Parathyroid adenoma (tissue), 2 donors: ENCODE measurements at regions not wholly inside any gene's neighbourhood (a gene's known extent, or its start where the extent isn't known, plus 50 kb on each side); places are given as distances from the start of the nearest gene placed in this dataset.

Experiments
- H2AFZ ChIP-seq: fragments of 300-600 bp; sonication (generic); one replicate; pipeline ENCODE4 v1.7.0; 2017; ENCODE audit warnings: antibody characterized with exemption, mild to moderate bottlenecking
- H3K27ac ChIP-seq: fragments of 300-600 bp; sonication (generic); one replicate; pipeline ENCODE4 v1.7.0; 2017
- H3K27me3 ChIP-seq: fragments of 300-600 bp; sonication (generic); one replicate; pipeline ENCODE4 v1.7.0; 2017; ENCODE audit warnings: low read length; ENCODE audit not compliant: control insufficient read depth, insufficient read depth
- H3K36me3 ChIP-seq: fragments of 300-600 bp; sonication (generic); one replicate; pipeline ENCODE4 v1.7.0; 2017; ENCODE audit warnings: low read length; ENCODE audit not compliant: control insufficient read depth, insufficient read depth
- H3K4me1 ChIP-seq: fragments of 300-600 bp; sonication (generic); one replicate; pipeline ENCODE4 v1.7.0; 2017; ENCODE audit warnings: control low read depth
- H3K4me2 ChIP-seq: fragments of 300-600 bp; sonication (generic); one replicate; pipeline ENCODE4 v1.7.0; 2017; ENCODE audit warnings: low read length
- H3K4me3 ChIP-seq: fragments of 300-600 bp; sonication (generic); one replicate; pipeline ENCODE4 v1.7.0; 2017; ENCODE audit warnings: low read depth, low read length
- H3K79me2 ChIP-seq: fragments of 300-600 bp; sonication (generic); one replicate; pipeline ENCODE4 v1.7.0; 2017; ENCODE audit warnings: control low read depth
- H3K9ac ChIP-seq: fragments of 300-600 bp; sonication (generic); one replicate; pipeline ENCODE4 v1.7.0; 2017; ENCODE audit warnings: mild to moderate bottlenecking
- H3K9me3 ChIP-seq: fragments of 300-600 bp; sonication (generic); one replicate; pipeline ENCODE4 v1.7.0; 2017; ENCODE audit warnings: low read length; ENCODE audit not compliant: control insufficient read depth
- TF ChIP-seq, protein P1 (sequence below): fragments of 300-600 bp; sonication (generic); IDR thresholded peaks from one replicate; pipeline ENCODE4 v1.7.0; 2017; ENCODE audit warnings: antibody characterized with exemption, mild to moderate bottlenecking
- donor health status: primary hyperparathyroidism.

DNA sequence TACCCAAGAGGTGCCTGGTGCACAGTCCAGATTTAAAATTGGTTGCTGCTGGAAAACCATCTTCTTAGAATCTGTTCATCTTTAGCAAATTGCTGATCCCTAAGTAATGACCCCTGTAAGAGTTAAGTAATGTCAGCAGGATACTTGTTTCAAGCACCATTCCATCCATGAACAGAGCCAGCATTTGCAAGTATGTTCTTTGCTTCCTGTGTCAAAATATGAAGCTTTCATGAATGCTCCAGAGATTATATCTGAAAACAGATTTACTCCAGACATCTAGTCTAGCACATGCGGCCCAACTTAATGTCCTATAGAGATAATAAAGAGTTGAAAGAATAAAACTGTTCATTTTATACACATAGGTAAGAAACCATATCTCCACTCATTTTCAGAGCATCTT is 98.7 kb upstream of the ZNF438 start:
- no peak overlapping the region for H3K4me2 ChIP-seq
- no peak overlapping the region for H3K27ac ChIP-seq
- H3K36me3 ChIP-seq = no peaks in the 10 kb centered on the region
- H3K9ac ChIP-seq = no peak overlapping the region
- H3K27me3 ChIP-seq = no peaks in the 10 kb centered on the region
- TF ChIP-seq, protein P1, sequence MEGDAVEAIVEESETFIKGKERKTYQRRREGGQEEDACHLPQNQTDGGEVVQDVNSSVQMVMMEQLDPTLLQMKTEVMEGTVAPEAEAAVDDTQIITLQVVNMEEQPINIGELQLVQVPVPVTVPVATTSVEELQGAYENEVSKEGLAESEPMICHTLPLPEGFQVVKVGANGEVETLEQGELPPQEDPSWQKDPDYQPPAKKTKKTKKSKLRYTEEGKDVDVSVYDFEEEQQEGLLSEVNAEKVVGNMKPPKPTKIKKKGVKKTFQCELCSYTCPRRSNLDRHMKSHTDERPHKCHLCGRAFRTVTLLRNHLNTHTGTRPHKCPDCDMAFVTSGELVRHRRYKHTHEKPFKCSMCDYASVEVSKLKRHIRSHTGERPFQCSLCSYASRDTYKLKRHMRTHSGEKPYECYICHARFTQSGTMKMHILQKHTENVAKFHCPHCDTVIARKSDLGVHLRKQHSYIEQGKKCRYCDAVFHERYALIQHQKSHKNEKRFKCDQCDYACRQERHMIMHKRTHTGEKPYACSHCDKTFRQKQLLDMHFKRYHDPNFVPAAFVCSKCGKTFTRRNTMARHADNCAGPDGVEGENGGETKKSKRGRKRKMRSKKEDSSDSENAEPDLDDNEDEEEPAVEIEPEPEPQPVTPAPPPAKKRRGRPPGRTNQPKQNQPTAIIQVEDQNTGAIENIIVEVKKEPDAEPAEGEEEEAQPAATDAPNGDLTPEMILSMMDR = no peak
- H3K4me3 ChIP-seq = no peak overlapping the region
- H3K79me2 ChIP-seq = no peaks in the 10 kb centered on the region
- no peak overlapping the region for H2AFZ ChIP-seq
- no peaks in the 10 kb centered on the region for H3K4me1 ChIP-seq
- H3K9me3 ChIP-seq = no peaks in the 10 kb centered on the region

DNA sequence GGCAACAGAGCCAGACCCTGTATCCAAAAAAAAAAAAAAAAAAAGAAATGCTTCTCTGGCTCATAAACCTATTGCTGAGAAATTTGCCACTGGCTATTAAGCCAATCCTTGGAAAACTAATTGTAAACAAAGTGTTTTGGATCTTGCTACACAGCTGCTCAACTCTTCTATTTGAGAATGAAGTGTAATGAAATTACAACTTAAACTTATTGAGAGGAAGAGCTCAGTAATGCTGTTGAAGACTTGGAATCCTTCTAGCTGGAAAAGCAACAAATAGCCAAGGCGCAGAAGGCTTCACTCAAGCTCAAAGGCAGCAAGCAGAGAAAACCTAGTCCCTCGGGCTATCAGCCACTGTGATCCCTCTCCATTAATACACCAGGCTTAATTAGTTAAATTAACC is 99.6 kb upstream of the ZNF438 start:
- Histone ChIP-seq H3K4me1 (no peaks in the 10 kb centered on the region), H3K79me2 (no peaks in the 10 kb centered on the region), H3K27ac (no peak overlapping the region), H2AFZ (no peak overlapping the region), H3K9ac (no peak overlapping the region), H3K4me3 (no peak overlapping the region), H3K4me2 (no peak overlapping the region), H3K36me3 (no peaks in the 10 kb centered on the region), H3K9me3 (no peaks in the 10 kb centered on the region), H3K27me3 (no peaks in the 10 kb centered on the region)
- TF ChIP-seq, protein P1 = no peak

DNA sequence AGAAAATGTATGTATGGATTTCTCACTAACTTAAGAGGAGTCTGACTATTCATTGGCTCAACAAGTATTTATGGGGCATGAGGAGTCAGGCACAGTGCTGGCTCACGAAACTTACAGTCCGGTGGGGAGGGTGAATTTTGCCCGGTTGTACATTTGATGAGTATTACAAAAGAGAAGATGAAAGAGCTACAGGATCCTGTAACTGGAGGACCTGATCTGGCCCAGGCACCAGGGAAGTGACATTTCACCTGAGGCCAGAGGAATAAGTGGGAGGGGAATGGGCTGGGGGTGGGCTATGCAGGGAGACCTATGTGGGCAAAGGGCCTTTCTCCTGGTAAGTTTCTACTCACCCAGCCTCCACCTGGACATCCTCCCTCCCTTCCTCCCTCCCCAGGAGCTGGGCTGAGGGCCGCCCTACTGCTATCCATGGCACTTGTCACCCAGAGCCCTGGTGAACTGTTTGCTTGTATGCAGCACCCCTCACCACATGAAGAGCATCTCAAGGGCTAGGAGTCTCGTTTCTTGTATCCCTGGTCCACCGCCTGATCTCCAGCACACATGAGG is 101.1 kb upstream of the ZNF438 start:
- no peak overlapping the region for H3K27ac ChIP-seq
- no peaks in the 10 kb centered on the region for H3K4me1 ChIP-seq
- TF ChIP-seq, protein P1 = no peak

DNA sequence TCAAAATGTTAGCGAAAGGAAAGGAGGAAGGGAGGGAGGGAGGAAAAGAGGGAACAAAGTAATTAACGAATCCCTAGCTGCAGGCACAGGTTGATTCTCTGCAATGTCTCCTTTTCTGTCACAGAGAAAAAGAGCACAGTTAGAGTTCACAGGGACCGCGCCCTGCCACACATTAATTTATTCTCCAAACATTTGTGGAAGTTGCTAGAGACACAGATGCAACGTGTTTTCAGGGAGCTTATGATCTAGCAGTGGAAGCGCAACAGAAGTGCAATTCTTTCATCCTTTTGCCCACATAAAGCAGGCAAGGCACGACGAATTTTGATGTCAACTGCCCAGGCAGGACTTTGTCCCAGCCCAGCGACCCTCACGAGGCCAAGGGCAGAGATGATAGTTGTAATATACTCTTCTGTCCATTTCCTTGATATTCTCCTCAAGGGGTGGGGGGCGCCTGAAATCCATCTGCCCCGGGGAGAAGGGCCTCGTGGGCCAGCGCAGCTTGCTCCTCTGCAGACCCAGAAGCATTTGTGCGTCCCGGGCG is 101.7 kb upstream of the ZNF438 start:
- Histone ChIP-seq H3K4me3 (no peak overlapping the region), H3K9ac (no peak overlapping the region), H3K4me1 (no peaks in the 10 kb centered on the region)

More for the DNA sequence above, 101.1 kb upstream of the ZNF438 start:
- Histone ChIP-seq H2AFZ (peak overlapping the region; percentile 90), H3K36me3 (no peaks in the 10 kb centered on the region), H3K9ac (no peak overlapping the region), H3K9me3 (no peaks in the 10 kb centered on the region), H3K79me2 (no peaks in the 10 kb centered on the region), H3K27me3 (no peaks in the 10 kb centered on the region), H3K4me2 (no peak overlapping the region), H3K4me3 (no peak overlapping the region)

More for the DNA sequence above, 101.7 kb upstream of the ZNF438 start:
- H2AFZ ChIP-seq = peak overlapping the region; percentile 90
- no peaks in the 10 kb centered on the region for H3K27me3 ChIP-seq
- TF ChIP-seq, protein P1 = no peak
- no peaks in the 10 kb centered on the region for H3K79me2 ChIP-seq
- no peaks in the 10 kb centered on the region for H3K36me3 ChIP-seq
- peak overlapping the region; percentile 99 for H3K4me2 ChIP-seq
- H3K9me3 ChIP-seq = no peaks in the 10 kb centered on the region
- no peak overlapping the region for H3K27ac ChIP-seq
